Activated effector memory CD4-positive, alpha-beta T cell treated with anti-CD3 and anti-CD28 coated beads, Interleukin-2, amount 50 U/mL, for 16 hours (primary cell): ENCODE measurements at regions not wholly inside any gene's neighbourhood (a gene's known extent, or its start where the extent isn't known, plus 50 kb on each side); places are given as distances from the start of the nearest gene placed in this dataset.

Experiments
- DNase-seq: peaks from one replicate; pipeline ENCODE4 v3.0.0-alpha.2; 2020

DNA sequence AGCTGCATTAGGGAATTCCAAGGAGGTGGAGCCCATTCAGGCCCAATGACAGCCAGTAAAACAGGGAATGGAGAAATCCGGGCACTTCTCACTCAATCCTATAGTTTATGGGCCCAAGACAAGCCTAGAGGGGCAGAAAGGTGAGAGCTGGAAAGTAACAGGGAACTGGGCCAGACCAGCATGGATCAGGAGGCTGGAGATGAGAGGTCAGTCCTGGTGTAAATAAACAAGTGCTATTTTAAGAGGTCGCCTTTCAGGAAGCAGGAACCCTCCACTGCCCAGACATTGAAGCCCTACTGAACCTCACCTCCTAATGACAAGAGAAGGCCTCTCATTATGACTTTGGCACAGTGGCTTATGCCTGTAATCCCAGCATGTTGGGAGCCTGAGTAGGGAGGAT, 57.2 kb upstream of the TGM3 start:
- DNase-seq, result no peak

DNA sequence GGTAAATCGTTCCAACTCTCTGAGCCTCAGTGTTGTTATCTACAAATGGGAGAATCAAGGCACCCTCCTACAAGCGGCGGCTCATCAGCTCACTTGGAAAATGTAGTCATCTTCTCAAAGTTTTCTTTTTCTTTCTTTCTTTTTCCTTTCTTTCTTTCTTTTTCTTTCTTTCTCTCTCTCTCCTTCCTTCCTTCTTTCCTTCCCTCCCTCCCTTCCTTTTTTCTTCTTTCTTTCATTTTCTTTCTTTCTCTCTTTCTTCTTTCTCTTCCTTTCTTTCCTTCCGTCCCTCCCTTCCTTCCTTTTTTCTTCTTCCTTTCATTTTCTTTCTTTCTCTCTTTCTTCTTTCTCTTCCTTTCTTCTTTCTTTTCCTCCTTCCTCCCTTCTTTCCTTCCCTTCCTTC, 55.0 kb upstream of the TGM3 start:
- no peak for DNase-seq

DNA sequence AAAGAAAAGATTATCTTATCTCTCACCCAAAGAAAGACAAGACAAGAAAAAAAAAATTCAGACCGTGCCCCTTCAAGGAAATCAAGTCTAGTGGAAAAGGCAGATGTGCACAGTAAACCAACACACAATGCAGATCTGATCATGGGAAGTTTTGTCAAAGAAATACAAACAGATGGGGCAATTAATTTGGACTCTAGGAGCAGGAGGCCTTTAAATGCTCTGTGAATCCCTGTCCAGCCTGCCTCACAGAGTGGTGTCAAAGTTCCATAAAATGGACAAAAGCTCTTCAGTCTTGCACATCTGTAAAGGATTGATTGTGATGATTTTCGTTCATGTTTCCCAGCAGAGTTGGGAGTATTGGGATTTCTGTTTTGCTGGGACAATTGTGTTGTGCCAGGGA, 53.1 kb upstream of the TGM3 start:
- no peak for DNase-seq

DNA sequence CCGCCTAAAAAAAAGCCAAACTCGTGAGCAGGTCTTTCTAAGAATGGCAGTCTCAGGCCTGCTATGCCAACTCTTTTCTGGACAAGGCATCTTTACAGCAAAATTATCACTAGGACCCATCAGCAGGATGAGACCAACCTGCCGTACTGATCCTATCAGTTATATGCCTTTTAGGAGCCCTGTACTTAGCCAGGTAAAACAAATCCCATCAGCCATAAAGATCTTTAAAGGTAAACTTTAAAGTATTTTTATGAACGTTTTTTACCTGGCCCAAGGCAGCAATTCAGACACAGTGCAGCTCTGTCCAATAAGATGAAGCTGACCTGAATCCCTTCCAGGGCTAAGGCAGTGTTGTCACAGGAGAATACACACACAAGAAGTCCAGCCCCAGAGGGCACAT, 51.3 kb upstream of the TGM3 start:
- DNase-seq, result no peak

DNA sequence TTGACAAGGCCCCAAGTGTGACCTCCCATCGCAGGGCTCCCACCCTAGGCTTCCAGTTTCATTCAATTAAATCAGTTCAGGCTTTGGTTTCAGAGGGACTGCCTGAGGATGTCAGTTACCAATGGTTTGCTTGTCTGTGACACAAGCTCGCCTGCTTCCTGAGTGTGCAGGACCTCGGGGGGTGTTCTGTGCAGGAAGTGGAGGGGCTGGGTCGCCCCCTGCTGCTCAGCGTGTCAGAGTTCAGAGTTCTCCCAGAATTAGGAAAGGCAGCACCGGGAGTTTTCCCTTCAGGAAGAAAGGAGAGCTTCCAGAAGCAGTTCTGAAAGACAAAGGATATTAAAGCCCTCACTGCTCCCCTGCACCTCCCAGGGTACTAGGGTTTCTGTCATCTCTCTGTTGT, 50.8 kb upstream of the TGM3 start:
- no peak for DNase-seq

DNA sequence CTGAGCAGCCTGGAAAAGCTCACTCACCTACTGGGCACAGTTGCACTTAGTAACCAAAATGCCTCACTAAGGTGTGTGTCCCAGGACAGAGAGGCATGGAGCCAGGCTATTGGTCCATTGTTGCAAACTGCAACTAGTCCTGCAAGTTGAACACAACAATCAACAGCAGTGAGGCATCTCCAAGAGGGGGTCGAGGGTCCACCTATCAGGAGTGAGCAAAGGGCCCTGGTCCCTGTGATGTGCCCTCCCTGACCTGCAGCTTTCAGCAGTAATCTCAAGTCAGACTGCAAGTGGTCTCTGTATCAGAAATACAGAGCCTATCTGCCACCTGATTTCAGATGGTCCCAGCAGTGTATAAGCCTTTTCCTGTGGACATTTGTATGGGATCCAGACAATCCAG, 50.2 kb upstream of the TGM3 start:
- no peak for DNase-seq
